Endothelial cell of umbilical vein (primary cell): ENCODE measurements at regions not wholly inside any gene's neighbourhood (a gene's known extent, or its start where the extent isn't known, plus 50 kb on each side); places are given as distances from the start of the nearest gene placed in this dataset.

Source experiments
- BruUV-seq: library from RNA; stranded (reverse); fragments of 400-500 nt; replicated peaks from 2 replicates; lab custom pipeline; 2021; lab: Mats Ljungman, UMichigan
- CTCF ChIA-PET: fragments of 300-600, 350-600 bp; sonication (Branson Sonifier 250); formaldehyde crosslinking; loops from one replicate; lab custom pipeline; 2021; ENCODE audit warnings: antibody characterized with exemption, inconsistent platforms; lab: Charles Lee
- POLR2A ChIA-PET: fragments of 300-600, 350-600 bp; sonication (Branson Sonifier 250); formaldehyde crosslinking; loops from one replicate; lab custom pipeline; 2021; ENCODE audit warnings: antibody characterized with exemption, inconsistent platforms; lab: Charles Lee
- DNase-seq: peaks from one replicate; pipeline ENCODE4 v3.0.0-alpha.2; 2011; ENCODE audit warnings: low read depth, low spot score
- FAIRE-seq: peaks from 2 replicates; lab custom pipeline; 2011; peaks lifted over from hg19 to GRCh38; lab: Jason Lieb, UNC
- H2AFZ ChIP-seq: 2 replicates; pipeline ENCODE4 v1.6.0; 2012; ENCODE audit warnings: low read depth, low read length, control low read depth, inconsistent platforms
- H3K27ac ChIP-seq: 2 replicates; pipeline ENCODE4 v1.5.1; 2011; ENCODE audit warnings: low read depth, mild to moderate bottlenecking, control low read depth, low read length, moderate library complexity; ENCODE audit not compliant: insufficient read depth
- H3K27me3 ChIP-seq, 2 experiments: 2 replicates each; pipeline versions ENCODE4 v1.6.0 to v1.6.1; 2011; ENCODE audit warnings: low read length in 2 of 2, mixed read lengths in 1 of 2; ENCODE audit not compliant: control insufficient read depth in 2 of 2, insufficient read depth in 2 of 2
- H3K36me3 ChIP-seq, 2 experiments: 2 replicates in 1 of 2; 3 replicates in 1 of 2; pipeline ENCODE4 v1.5.1; 2011; ENCODE audit warnings: low read length in 2 of 2, mild to moderate bottlenecking in 1 of 2, moderate library complexity in 1 of 2; ENCODE audit not compliant: control insufficient read depth in 2 of 2, insufficient read depth in 2 of 2; ENCODE audit errors: extremely low read depth in 1 of 2
- H3K4me1 ChIP-seq: 3 replicates; pipeline ENCODE4 v1.5.1; 2011; ENCODE audit warnings: mild to moderate bottlenecking, low read length; ENCODE audit not compliant: control insufficient read depth, insufficient read depth; ENCODE audit errors: extremely low read depth
- H3K4me2 ChIP-seq: 2 replicates; pipeline ENCODE4 v1.6.1; 2011; ENCODE audit warnings: low read length, control low read depth, mixed read lengths; ENCODE audit not compliant: insufficient read depth
- H3K4me3 ChIP-seq, 3 experiments: fragments of 200-600 bp in 1 of 3; sonication (generic), shearing (Covaris generic) in 1 of 3; replicated peaks in 1 of 3; 2 replicates each; pipeline ENCODE4 v1.5.1; 2011 to 2016; ENCODE audit warnings: control low read depth in 3 of 3, low read length in 3 of 3, mild to moderate bottlenecking in 2 of 3, inconsistent platforms in 1 of 3, low read depth in 1 of 3, moderate library complexity in 1 of 3; ENCODE audit not compliant: insufficient read depth in 1 of 3
- H3K79me2 ChIP-seq: 2 replicates; pipeline ENCODE4 v1.6.0; 2012; ENCODE audit warnings: low read length, inconsistent platforms; ENCODE audit not compliant: control insufficient read depth, insufficient read depth
- H3K9ac ChIP-seq: replicated peaks from 2 replicates; pipeline ENCODE3; 2011; ENCODE audit warnings: low read length, control low read depth; ENCODE audit not compliant: insufficient read depth; ENCODE audit errors: extremely low read depth
- H3K9me1 ChIP-seq: replicated peaks from 3 replicates; pipeline ENCODE4 v1.6.0; 2011; ENCODE audit warnings: mild to moderate bottlenecking, low read length; ENCODE audit not compliant: control insufficient read depth, insufficient read depth; ENCODE audit errors: extremely low read depth
- H3K9me3 ChIP-seq: replicated peaks from 2 replicates; pipeline ENCODE4 v1.5.1; 2012; ENCODE audit warnings: low read length, inconsistent platforms; ENCODE audit not compliant: control insufficient read depth, insufficient read depth
- H4K20me1 ChIP-seq: replicated peaks from 2 replicates; pipeline ENCODE3; 2011; ENCODE audit warnings: mild to moderate bottlenecking, low read length; ENCODE audit not compliant: control insufficient read depth, insufficient read depth; ENCODE audit errors: extremely low read depth
- CTCF ChIP-seq, 2 donors: IDR thresholded peaks; 1 replicate in 1 of 2; 2 replicates in 1 of 2; pipeline ENCODE4 v1.5.1; 2011; ENCODE audit warnings: low read length in 2 of 2, mild to moderate bottlenecking in 2 of 2, moderate library complexity in 2 of 2, control low read depth in 1 of 2, inconsistent platforms in 1 of 2, low read depth in 1 of 2; ENCODE audit not compliant: insufficient read depth in 1 of 2; ENCODE audit errors: extremely low read depth in 1 of 2
- EZH2 ChIP-seq: IDR thresholded peaks from 2 replicates; pipeline ENCODE4 v1.6.1; 2012; ENCODE audit warnings: borderline replicate concordance, low read depth, mild to moderate bottlenecking, moderate library complexity, low read length, inconsistent platforms; ENCODE audit not compliant: severe bottlenecking
- FOS ChIP-seq: IDR thresholded peaks from 2 replicates; pipeline ENCODE4 v1.6.1; 2011; ENCODE audit warnings: mild to moderate bottlenecking, low read length, moderate library complexity, borderline replicate concordance; ENCODE audit not compliant: insufficient read depth
- GATA2 ChIP-seq: IDR thresholded peaks from 2 replicates; pipeline ENCODE4 v1.7.0; 2011; ENCODE audit warnings: low read depth, mild to moderate bottlenecking, moderate library complexity, mixed read lengths, low read length; ENCODE audit not compliant: insufficient read length, insufficient read depth
- JUN ChIP-seq: IDR thresholded peaks from 2 replicates; pipeline ENCODE4 v1.6.1; 2011; ENCODE audit warnings: borderline replicate concordance, low read depth; ENCODE audit not compliant: insufficient read length, insufficient read depth
- MAX ChIP-seq: IDR thresholded peaks from 2 replicates; pipeline ENCODE4 v1.6.1; 2011; ENCODE audit not compliant: insufficient read depth, insufficient read length
- MYC ChIP-seq: IDR thresholded peaks from one replicate; pipeline ENCODE4 v1.6.1; 2011; ENCODE audit warnings: mild to moderate bottlenecking, low read depth, low read length
- POLR2A ChIP-seq: IDR thresholded peaks from 2 replicates; pipeline ENCODE4 v1.6.1; 2012; ENCODE audit warnings: low read depth, mild to moderate bottlenecking, control low read depth, low read length
- POLR2AphosphoS5 ChIP-seq: IDR thresholded peaks from 2 replicates; pipeline ENCODE4 v1.6.1; 2012; ENCODE audit warnings: low read depth, mild to moderate bottlenecking, control low read depth, low read length, moderate library complexity; ENCODE audit not compliant: insufficient read depth
- dilution Hi-C: fragments of 300-500 bp; cut with MboI; formaldehyde crosslinking; loops from one replicate; pipeline ENCODE4 v1.15.0; 2019; ENCODE audit warnings: low sequenced_read_pairs; ENCODE audit not compliant: extremely low pct_ligation_motif_present
- intact Hi-C: fragments of 100-400 bp; cut with micrococcal nuclease; formaldehyde crosslinking; loops from one replicate; pipeline ENCODE4 v1.10.0; 2022

GRCh38 chr18:72378016-72378415, 166.1 kb downstream of the CBLN2 start:
- no peak overlapping the region for H2AFZ ChIP-seq
- H3K4me1 ChIP-seq: no peaks in the 10 kb centered on the region
- no peak overlapping the region for H3K9ac ChIP-seq
- POLR2A ChIA-PET: interaction anchor here (0.5 kb wide), 1 partner anchor 673 kb away, joined by 3 read pairs; no protein-coding TSS in a partner anchor
- no peak for FAIRE-seq
- H3K79me2 ChIP-seq: no peaks in the 10 kb centered on the region
- H3K36me3 ChIP-seq: no peaks in the 10 kb centered on the region
- dilution Hi-C loops: no loop called here
- no peak for DNase-seq
- no peak for TF ChIP-seq POLR2AphosphoS5
- TF ChIP-seq CTCF (IDR thresholded peaks at IDR 0.05; ENCODE audit: extremely low read depth in 1 of 2, insufficient read depth in 1 of 2, low read depth in 1 of 2, low read length in 2 of 2): no peak
- no peak for TF ChIP-seq FOS
- TF ChIP-seq MAX: no peak
- no peak for TF ChIP-seq JUN
- no peak for TF ChIP-seq POLR2A
- no peak for TF ChIP-seq GATA2
- no peak for TF ChIP-seq MYC
- no peak for TF ChIP-seq EZH2
- H4K20me1 ChIP-seq: no peaks in the 10 kb centered on the region
- H3K9me1 ChIP-seq: no peaks in the 10 kb centered on the region
- no peak overlapping the region for H3K27ac ChIP-seq
- H3K9me3 ChIP-seq: no peaks in the 10 kb centered on the region
- H3K4me2 ChIP-seq: no peak overlapping the region
- H3K4me3 ChIP-seq: no peak overlapping the region
- no TSS peak for BruUV-seq
- intact Hi-C loops: no loop called here
- no peaks in the 10 kb centered on the region for H3K27me3 ChIP-seq
- CTCF ChIA-PET: no interaction called here
